ENCODE measurements at regions not wholly inside any gene's neighbourhood (a gene's known extent, or its start where the extent isn't known, plus 50 kb on each side); places are given as distances from the start of the nearest gene placed in this dataset.

GRCh38 chr13:43990021-43990420, 110.3 kb downstream of the LACC1 start:
- no peak for DNase-seq (ENCODE audit: low spot score)
- Histone ChIP-seq H3K4me2 (ENCODE audit: low read length) (no peak overlapping the region), H3K9me3 (ENCODE audit: low read length) (no peaks in the 10 kb centered on the region), H4K20me1 (ENCODE audit: insufficient read depth, low read length) (no peaks in the 10 kb centered on the region), H3K36me3 (ENCODE audit: insufficient read depth, low read length) (no peaks in the 10 kb centered on the region), H3K4me3 (ENCODE audit: low read depth, low read length, poor library complexity, severe bottlenecking) (no peak overlapping the region), H3K27ac (ENCODE audit: low read depth, low read length, poor library complexity, severe bottlenecking) (no peak overlapping the region), H3K9me2 (ENCODE audit: insufficient read depth, low read length) (no peaks in the 10 kb centered on the region), H2AFZ (ENCODE audit: low read length) (no peak overlapping the region), H3K79me2 (ENCODE audit: insufficient read depth, low read depth, low read length) (no peaks in the 10 kb centered on the region), H3K4me1 (ENCODE audit: insufficient read depth, low read length, poor library complexity, severe bottlenecking) (no peaks in the 10 kb centered on the region)
- ChIA-PET CTCF (ENCODE audit: unreplicated experiment) (no interaction called here), POLR2A (interaction anchor here (1.1 kb wide), 1 partner anchor 36 kb away, joined by 4 read pairs; no protein-coding TSS in a partner anchor)
- intact Hi-C loops (cut with micrococcal nuclease; ENCODE audit: unreplicated experiment): no loop called here
- no peak for TF ChIP-seq EZH2phosphoT487 (IDR thresholded peaks at IDR 0.05; ENCODE audit: borderline replicate concordance, low read depth, low read length)
- TF ChIP-seq CTCF (conservative IDR thresholded peaks at IDR 0.05; ENCODE audit: low read length): no peak
- BruUV-seq (replicated peaks): no TSS peak

- no peak overlapping the region for H3K4me2 ChIP-seq (ENCODE audit: low read length)
- BruUV-seq (replicated peaks): no TSS peak
- no peaks in the 10 kb centered on the region for H3K4me1 ChIP-seq (ENCODE audit: insufficient read depth, low read length, poor library complexity, severe bottlenecking)
- POLR2A ChIA-PET: interaction anchor here (0.6 to 1.1 kb wide), 2 partner anchors 36 to 52 kb away, joined by 4 to 5 read pairs; no protein-coding TSS in a partner anchor
- H3K79me2 ChIP-seq (ENCODE audit: insufficient read depth, low read depth, low read length): no peaks in the 10 kb centered on the region
- H3K4me3 ChIP-seq (ENCODE audit: low read depth, low read length, poor library complexity, severe bottlenecking): no peak overlapping the region
- H2AFZ ChIP-seq (ENCODE audit: low read length): no peak overlapping the region
- H3K36me3 ChIP-seq (ENCODE audit: insufficient read depth, low read length): no peaks in the 10 kb centered on the region
- H3K27ac ChIP-seq (ENCODE audit: low read depth, low read length, poor library complexity, severe bottlenecking): no peak overlapping the region
- TF ChIP-seq CTCF (conservative IDR thresholded peaks at IDR 0.05; ENCODE audit: low read length): no peak
- H3K9me2 ChIP-seq (ENCODE audit: insufficient read depth, low read length): no peaks in the 10 kb centered on the region
- H4K20me1 ChIP-seq (ENCODE audit: insufficient read depth, low read length): no peaks in the 10 kb centered on the region
- DNase-seq (ENCODE audit: low spot score): no peak
- CTCF ChIA-PET (ENCODE audit: unreplicated experiment): no interaction called here
- intact Hi-C loops (cut with micrococcal nuclease; ENCODE audit: unreplicated experiment): no loop called here
- no peaks in the 10 kb centered on the region for H3K9me3 ChIP-seq (ENCODE audit: low read length)
Observed at GRCh38 chr13:43990829-43991228, 111.1 kb downstream of the LACC1 start.

- no TSS peak for BruUV-seq (replicated peaks)
- intact Hi-C loops (cut with micrococcal nuclease; ENCODE audit: unreplicated experiment): no loop called here
- CTCF ChIA-PET (ENCODE audit: unreplicated experiment): no interaction called here
Observed at GRCh38 chr13:43991773-43992201, 112.1 kb downstream of the LACC1 start.

More at GRCh38 chr13:43991773-43992201, 112.1 kb downstream of the LACC1 start:
- no peak overlapping the region for H3K4me2 ChIP-seq (ENCODE audit: low read length)
- H3K4me1 ChIP-seq (ENCODE audit: insufficient read depth, low read length, poor library complexity, severe bottlenecking): no peaks in the 10 kb centered on the region
- POLR2A ChIA-PET: no interaction called here
- no peak for DNase-seq (ENCODE audit: low spot score)
- no peak overlapping the region for H3K4me3 ChIP-seq (ENCODE audit: low read depth, low read length, poor library complexity, severe bottlenecking)
- H4K20me1 ChIP-seq (ENCODE audit: insufficient read depth, low read length): no peaks in the 10 kb centered on the region
- no peaks in the 10 kb centered on the region for H3K36me3 ChIP-seq (ENCODE audit: insufficient read depth, low read length)
- TF ChIP-seq EZH2phosphoT487 (IDR thresholded peaks at IDR 0.05; ENCODE audit: borderline replicate concordance, low read depth, low read length) (no peak), CTCF (conservative IDR thresholded peaks at IDR 0.05; ENCODE audit: low read length) (no peak)
- no peaks in the 10 kb centered on the region for H3K79me2 ChIP-seq (ENCODE audit: insufficient read depth, low read depth, low read length)
- no peak overlapping the region for H3K27ac ChIP-seq (ENCODE audit: low read depth, low read length, poor library complexity, severe bottlenecking)
- no peaks in the 10 kb centered on the region for H3K9me3 ChIP-seq (ENCODE audit: low read length)
- H2AFZ ChIP-seq (ENCODE audit: low read length): no peak overlapping the region
- no peaks in the 10 kb centered on the region for H3K9me2 ChIP-seq (ENCODE audit: insufficient read depth, low read length)

Data from OCI-LY7 (cell line).